ENCODE measurements at regions not wholly inside any gene's neighbourhood (a gene's known extent, or its start where the extent isn't known, plus 50 kb on each side); places are given as distances from the start of the nearest gene placed in this dataset.
"Not testable (repeated sequence)": the region's sequence is repeated elsewhere in the genome, so short reads cannot be mapped to it uniquely, and the experiment has no call there.

GRCh38 chr13:63249411-63250187, 1834.0 kb upstream of the PCDH20 start:
- no peak overlapping the region for H3K27ac ChIP-seq
- TF ChIP-seq ZFX (IDR thresholded peaks at IDR 0.05) (no peak), CTCF (conservative IDR thresholded peaks at IDR 0.05) (no peak)

DNA sequence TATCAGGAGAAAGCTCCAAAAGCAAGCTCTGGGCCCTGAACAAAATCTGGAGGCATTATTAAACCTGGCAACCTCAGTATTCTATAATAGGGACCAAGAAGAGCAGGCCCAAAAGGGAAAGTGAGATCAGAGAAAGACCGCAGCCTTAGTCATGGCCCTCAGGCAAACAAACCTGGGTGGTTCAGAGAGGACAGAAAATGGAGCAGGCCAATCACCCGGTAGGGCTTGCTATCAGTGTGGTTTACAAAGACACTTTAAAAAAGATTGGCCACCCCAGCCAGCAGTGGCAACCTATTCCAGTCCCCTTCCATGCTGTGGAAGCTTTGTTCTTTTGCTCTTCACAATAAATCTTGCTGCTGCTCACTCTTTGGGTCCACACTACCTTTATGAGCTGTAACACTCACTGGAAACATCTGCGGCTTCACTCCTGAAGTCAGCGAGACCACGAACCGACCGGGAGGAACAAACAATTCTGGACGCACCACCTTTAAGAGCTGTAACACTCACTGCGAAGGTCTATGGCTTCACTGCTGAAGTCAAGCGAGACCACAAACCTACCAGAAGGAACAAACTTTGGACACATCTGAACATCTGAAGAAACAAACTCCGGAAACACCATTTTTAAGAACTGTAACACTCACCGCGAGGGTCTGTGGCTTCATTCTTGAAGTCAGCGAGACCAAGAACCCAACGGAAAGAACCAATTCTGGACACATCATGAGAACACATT, 1821.2 kb upstream of the PCDH20 start:
- H3K27ac ChIP-seq: not testable (repeated sequence)

- H3K27ac ChIP-seq: not testable (repeated sequence)
Measured at GRCh38 chr13:63218596-63218995, 1802.9 kb upstream of the PCDH20 start.

- H3K27ac ChIP-seq: no peak overlapping the region
- TF ChIP-seq ZFX (IDR thresholded peaks at IDR 0.05): no peak
- TF ChIP-seq CTCF (conservative IDR thresholded peaks at IDR 0.05): no peak
Measured at GRCh38 chr13:63209330-63210017, 1793.8 kb upstream of the PCDH20 start.

DNA sequence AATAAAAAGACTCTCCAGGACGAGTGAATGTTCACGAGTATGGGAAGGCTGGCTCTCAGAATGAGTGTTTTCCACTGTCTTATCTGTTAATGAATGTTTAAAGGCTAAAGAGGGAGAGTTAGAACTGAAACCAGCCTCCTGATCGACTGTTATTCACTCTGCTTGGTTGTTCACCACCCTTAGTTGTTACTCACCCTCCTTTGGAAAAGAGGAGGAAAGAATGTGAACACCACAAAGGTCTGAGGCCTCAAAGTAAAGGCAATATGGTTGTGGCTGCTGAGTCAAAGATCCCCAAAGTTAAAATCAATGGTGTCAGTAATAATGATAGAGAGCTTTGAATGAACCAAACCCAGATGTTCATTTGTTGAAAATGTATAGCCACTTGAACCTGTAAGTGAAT, 1793.2 kb upstream of the PCDH20 start:
- H3K27ac ChIP-seq: no peak overlapping the region
- no peak for TF ChIP-seq ZFX (IDR thresholded peaks at IDR 0.05)
- no peak for TF ChIP-seq CTCF (conservative IDR thresholded peaks at IDR 0.05)

DNA sequence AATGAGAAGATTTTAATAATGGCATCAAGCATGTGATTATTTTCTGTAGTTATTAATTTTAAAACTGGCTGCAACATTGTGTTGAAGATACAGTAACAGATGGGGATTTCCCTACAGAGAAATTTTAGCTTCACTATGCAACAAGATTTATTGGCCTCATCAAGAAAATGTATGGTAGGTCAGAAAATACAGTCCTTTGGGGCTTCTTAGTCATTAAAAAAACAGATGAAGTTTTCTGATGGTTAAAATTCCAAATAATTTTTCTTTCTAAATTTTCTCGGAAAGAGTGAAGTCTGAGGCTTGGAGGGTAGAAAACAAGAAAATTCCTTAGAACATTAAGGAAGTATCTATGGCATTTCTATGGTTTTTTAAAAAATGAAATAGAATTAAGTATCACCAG, 1790.8 kb upstream of the PCDH20 start:
- TF ChIP-seq CTCF (conservative IDR thresholded peaks at IDR 0.05): no peak
- TF ChIP-seq ZFX (IDR thresholded peaks at IDR 0.05): no peak
- H3K27ac ChIP-seq: no peak overlapping the region

DNA sequence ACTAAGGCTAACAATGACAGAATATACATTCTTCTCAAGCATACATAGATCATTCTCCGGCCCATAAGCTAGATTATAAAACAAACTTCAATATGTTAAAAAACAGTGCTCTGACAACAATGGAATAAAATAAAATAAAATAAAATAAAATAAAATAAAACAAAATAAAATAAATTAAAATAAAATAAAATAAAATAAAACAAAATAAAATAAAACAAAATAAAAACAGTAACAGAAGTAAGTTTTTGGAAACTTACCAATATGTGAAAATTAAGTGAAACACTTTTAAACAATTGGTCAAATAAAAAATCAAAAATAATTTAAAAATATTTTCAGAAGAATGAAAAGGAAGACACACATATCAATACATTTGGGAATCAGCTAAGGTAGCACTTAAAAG, 1785.8 kb upstream of the PCDH20 start:
- TF ChIP-seq CTCF (conservative IDR thresholded peaks at IDR 0.05) (no peak), ZFX (IDR thresholded peaks at IDR 0.05) (no peak)
- H3K27ac ChIP-seq: no peak overlapping the region

DNA sequence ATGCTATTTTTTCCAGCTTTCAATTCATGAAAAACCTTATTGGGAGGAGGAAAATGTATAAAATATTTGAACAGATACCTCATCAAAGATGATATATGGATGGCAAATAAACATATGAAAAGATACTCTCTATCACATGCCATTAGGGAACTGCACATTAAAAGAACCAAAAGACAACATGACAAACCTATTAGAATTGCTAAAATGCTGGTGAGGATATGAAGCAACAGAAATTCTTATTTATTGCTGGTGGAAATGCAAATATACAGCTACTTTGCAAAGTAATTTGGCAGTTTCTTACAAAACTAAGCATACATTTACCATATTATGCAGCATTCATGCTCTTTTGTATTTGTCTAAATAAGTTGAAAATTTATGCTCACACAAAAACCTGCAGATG, 1783.9 kb upstream of the PCDH20 start:
- no peak overlapping the region for H3K27ac ChIP-seq

More for the DNA sequence above, 1783.9 kb upstream of the PCDH20 start:
- no peak for TF ChIP-seq ZFX (IDR thresholded peaks at IDR 0.05)
- TF ChIP-seq CTCF (conservative IDR thresholded peaks at IDR 0.05): no peak

All from C4-2B (cell line).